ENCODE measurements at regions not wholly inside any gene's neighbourhood (a gene's known extent, or its start where the extent isn't known, plus 50 kb on each side); places are given as distances from the start of the nearest gene placed in this dataset.

DNA sequence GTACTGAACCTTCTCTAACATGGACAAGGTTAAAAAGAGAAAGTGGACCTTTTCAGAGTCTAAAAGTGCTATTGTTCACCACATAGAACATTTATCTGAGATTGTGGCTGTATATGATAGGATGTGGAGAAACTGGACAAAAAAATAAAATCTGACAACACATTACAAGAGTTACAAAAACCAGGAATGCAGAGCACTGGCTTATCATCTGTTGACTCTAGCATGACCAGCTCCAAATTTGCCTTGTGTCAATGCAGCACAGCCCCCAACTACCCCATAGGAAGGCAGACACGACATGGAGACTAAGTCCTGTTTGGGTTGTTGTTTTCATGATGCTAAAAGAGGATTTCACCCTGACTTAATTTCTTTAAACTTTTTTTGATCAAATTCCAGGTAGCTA lies 436.9 kb upstream of the MARCKS start:
- Histone ChIP-seq H3K4me1 (no peaks in the 10 kb centered on the region), H3K9me3 (no peaks in the 10 kb centered on the region), H3K4me3 (no peak overlapping the region), H3K36me3 (no peaks in the 10 kb centered on the region), H3K27me3 (no peaks in the 10 kb centered on the region), H3K27ac (no peak overlapping the region)
- no peak for DNase-seq (ENCODE audit: low spot score in 2 of 2)
- intact Hi-C loops (cut with DNase I; ENCODE audit: low total_unique reads) = no loop called here
- TF ChIP-seq, protein P1, sequence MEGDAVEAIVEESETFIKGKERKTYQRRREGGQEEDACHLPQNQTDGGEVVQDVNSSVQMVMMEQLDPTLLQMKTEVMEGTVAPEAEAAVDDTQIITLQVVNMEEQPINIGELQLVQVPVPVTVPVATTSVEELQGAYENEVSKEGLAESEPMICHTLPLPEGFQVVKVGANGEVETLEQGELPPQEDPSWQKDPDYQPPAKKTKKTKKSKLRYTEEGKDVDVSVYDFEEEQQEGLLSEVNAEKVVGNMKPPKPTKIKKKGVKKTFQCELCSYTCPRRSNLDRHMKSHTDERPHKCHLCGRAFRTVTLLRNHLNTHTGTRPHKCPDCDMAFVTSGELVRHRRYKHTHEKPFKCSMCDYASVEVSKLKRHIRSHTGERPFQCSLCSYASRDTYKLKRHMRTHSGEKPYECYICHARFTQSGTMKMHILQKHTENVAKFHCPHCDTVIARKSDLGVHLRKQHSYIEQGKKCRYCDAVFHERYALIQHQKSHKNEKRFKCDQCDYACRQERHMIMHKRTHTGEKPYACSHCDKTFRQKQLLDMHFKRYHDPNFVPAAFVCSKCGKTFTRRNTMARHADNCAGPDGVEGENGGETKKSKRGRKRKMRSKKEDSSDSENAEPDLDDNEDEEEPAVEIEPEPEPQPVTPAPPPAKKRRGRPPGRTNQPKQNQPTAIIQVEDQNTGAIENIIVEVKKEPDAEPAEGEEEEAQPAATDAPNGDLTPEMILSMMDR (IDR thresholded peaks at IDR 0.05) = no peak
- TF ChIP-seq POLR2AphosphoS5 (IDR thresholded peaks at IDR 0.05) = no peak
- no peak for TF ChIP-seq POLR2A (IDR thresholded peaks at IDR 0.05)

DNA sequence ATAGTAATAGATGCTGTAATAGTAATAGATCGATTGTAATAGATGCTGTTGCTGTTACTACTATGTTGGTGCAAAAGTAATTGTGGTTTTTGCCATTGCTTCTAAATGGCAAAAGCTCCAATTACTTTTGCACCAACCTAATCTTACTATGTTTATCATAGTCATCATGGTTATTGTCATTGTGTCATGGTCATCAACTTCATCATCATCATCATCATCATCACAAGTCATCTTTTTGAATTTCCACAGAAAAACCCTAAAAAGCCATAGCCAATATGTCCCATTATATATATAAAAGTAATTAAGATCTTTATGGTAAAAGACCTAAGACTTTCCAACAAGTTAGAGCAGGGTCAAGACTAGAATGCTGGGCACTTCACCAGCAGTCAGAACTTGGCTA lies 435.1 kb upstream of the MARCKS start:
- intact Hi-C loops (cut with DNase I; ENCODE audit: low total_unique reads) = no loop called here
- Histone ChIP-seq H3K9me3 (no peaks in the 10 kb centered on the region), H3K27ac (no peak overlapping the region), H3K4me3 (no peak overlapping the region), H3K27me3 (no peaks in the 10 kb centered on the region), H3K4me1 (no peaks in the 10 kb centered on the region), H3K36me3 (no peaks in the 10 kb centered on the region)
- TF ChIP-seq, protein P1 (IDR thresholded peaks at IDR 0.05) = no peak
- DNase-seq (ENCODE audit: low spot score in 2 of 2) = no peak

DNA sequence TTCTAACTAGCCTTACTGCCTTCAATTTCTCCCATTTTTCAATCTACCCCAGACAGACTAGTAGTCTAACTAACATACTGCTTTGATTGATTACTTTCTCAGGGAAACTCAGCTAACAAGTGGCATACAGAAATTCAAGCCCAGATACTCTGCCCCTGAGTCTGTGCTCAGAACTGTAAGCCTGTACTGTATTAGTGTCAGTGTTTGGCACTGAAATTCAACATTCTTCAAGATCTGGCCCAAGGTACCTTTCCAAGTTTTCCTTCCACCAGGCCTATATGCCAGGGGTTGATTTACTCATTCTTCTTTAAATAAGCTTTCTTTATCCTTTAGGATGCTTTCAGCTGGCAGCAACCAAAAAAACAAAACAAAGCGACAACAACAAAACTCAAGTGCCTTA lies 433.2 kb upstream of the MARCKS start:
- no peaks in the 10 kb centered on the region for H3K4me1 ChIP-seq
- no peaks in the 10 kb centered on the region for H3K27me3 ChIP-seq
- no peaks in the 10 kb centered on the region for H3K36me3 ChIP-seq
- H3K9me3 ChIP-seq = no peaks in the 10 kb centered on the region
- intact Hi-C loops (cut with DNase I; ENCODE audit: low total_unique reads) = no loop called here
- H3K4me3 ChIP-seq = no peak overlapping the region
- H3K27ac ChIP-seq = no peak overlapping the region
- DNase-seq (ENCODE audit: low spot score in 2 of 2) = no peak
- no peak for TF ChIP-seq POLR2A (IDR thresholded peaks at IDR 0.05)
- TF ChIP-seq POLR2AphosphoS5 (IDR thresholded peaks at IDR 0.05) = no peak
- TF ChIP-seq, protein P1 (IDR thresholded peaks at IDR 0.05) = no peak

DNA sequence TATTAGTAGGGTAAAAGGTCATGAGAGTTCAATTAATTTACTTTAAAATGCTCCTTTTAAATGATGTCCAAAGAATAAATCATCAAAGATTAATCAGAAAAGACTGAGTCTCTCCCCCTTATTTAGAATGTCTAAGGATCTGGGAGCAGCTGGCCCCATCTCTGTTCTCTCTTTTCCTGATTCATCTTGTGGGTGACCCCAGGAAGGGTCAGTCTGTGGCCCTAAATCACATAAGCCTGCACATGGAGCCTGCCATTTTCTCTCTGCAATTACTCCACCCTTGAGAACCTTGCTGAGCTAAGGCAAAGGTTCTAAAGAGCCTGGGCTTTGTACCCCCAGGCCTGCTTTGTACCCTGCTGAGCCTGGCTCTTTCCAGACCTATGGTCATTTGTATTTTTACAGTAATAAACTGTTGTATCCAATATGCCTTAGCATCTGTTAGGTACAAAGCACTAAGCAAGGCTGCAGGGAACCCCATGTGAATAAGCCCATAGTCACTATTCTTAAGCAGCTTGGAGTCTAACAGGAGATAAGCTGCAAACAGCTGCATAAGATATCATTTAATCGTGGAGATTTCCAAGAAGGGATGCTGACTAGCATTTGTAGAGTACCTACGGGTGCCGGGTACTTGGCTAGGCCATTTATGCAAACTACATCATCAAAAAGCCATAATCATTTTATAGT lies 431.0 kb upstream of the MARCKS start:
- H3K4me1 ChIP-seq = no peaks in the 10 kb centered on the region
- intact Hi-C loops (cut with DNase I; ENCODE audit: low total_unique reads) = no loop called here
- TF ChIP-seq, protein P1 (IDR thresholded peaks at IDR 0.05) = no peak
- no peak for TF ChIP-seq POLR2A (IDR thresholded peaks at IDR 0.05)
- no peak for TF ChIP-seq POLR2AphosphoS5 (IDR thresholded peaks at IDR 0.05)
- H3K27ac ChIP-seq = no peak overlapping the region
- no peaks in the 10 kb centered on the region for H3K9me3 ChIP-seq
- H3K4me3 ChIP-seq = no peak overlapping the region
- DNase-seq (ENCODE audit: low spot score in 2 of 2) = no peak
- H3K27me3 ChIP-seq = no peaks in the 10 kb centered on the region
- H3K36me3 ChIP-seq = no peaks in the 10 kb centered on the region

DNA sequence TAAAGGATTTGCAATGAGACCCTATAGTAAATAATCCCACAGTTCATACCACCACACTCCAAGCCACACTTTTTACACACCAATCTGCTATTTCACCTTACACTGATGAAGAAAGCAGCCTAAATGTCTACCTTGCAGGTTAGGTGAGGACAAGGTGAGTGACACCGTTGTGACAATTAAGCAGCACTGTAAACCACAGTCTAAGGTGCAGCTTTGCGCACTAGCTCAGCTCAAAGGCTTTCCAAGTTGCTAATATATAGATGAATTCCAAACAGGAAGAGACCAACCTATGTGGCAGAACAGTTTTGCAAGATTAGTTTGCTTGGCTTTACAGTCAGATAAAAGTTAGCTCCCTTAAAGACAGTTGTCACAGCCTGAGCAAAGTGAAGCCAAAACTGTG lies 429.5 kb upstream of the MARCKS start:
- TF ChIP-seq POLR2AphosphoS5 (IDR thresholded peaks at IDR 0.05) = no peak
- TF ChIP-seq, protein P1 (IDR thresholded peaks at IDR 0.05) = no peak
- no peak for TF ChIP-seq POLR2A (IDR thresholded peaks at IDR 0.05)
- no peaks in the 10 kb centered on the region for H3K9me3 ChIP-seq
- H3K4me1 ChIP-seq = peaks cover 0 to 4% of the 10 kb centered on the region in 2 donors
- DNase-seq (ENCODE audit: low spot score in 2 of 2) = no peak
- no peak overlapping the region for H3K4me3 ChIP-seq
- intact Hi-C loops (cut with DNase I; ENCODE audit: low total_unique reads) = no loop called here
- H3K27ac ChIP-seq = no peak overlapping the region
- H3K36me3 ChIP-seq = no peaks in the 10 kb centered on the region
- no peaks in the 10 kb centered on the region for H3K27me3 ChIP-seq
